D721Med (cell line): ENCODE measurements at regions not wholly inside any gene's neighbourhood (a gene's known extent, or its start where the extent isn't known, plus 50 kb on each side); places are given as distances from the start of the nearest gene placed in this dataset.

ENCODE experiments used
- DNase-seq: peaks from one replicate; pipeline ENCODE4 v3.0.0; 2011; ENCODE audit warnings: low spot score; ENCODE audit not compliant: insufficient read length
- FAIRE-seq: peaks from 2 replicates; lab custom pipeline; 2011; peaks lifted over from hg19 to GRCh38; lab: Jason Lieb, UNC
- TF ChIP-seq, protein P1 (sequence below): IDR thresholded peaks from 2 replicates; pipeline ENCODE4 v1.5.1; 2012; ENCODE audit warnings: mild to moderate bottlenecking, control low read depth; ENCODE audit not compliant: insufficient read depth; ENCODE audit errors: missing control alignments

DNA sequence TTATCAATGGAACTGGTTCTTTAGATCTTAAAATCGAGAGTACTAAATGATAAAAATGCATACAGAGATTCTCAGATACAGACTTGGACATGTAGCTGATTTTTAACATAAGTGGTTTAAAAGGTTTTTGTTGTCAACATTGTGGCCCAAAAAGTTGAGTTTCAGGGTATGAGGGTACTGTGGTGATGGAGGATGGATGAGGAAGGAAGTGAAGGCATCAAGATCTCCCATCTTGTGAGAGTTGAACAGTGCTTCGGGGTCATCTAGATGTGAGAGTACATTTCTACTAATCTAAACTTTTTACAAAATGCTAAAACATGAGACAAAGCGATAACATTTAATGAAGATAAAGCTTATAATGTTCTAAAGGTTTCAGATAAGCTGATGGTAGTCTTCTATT lies 452.6 kb downstream of the PCNX1 start:
- TF ChIP-seq, protein P1, sequence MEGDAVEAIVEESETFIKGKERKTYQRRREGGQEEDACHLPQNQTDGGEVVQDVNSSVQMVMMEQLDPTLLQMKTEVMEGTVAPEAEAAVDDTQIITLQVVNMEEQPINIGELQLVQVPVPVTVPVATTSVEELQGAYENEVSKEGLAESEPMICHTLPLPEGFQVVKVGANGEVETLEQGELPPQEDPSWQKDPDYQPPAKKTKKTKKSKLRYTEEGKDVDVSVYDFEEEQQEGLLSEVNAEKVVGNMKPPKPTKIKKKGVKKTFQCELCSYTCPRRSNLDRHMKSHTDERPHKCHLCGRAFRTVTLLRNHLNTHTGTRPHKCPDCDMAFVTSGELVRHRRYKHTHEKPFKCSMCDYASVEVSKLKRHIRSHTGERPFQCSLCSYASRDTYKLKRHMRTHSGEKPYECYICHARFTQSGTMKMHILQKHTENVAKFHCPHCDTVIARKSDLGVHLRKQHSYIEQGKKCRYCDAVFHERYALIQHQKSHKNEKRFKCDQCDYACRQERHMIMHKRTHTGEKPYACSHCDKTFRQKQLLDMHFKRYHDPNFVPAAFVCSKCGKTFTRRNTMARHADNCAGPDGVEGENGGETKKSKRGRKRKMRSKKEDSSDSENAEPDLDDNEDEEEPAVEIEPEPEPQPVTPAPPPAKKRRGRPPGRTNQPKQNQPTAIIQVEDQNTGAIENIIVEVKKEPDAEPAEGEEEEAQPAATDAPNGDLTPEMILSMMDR, result no peak
- DNase-seq, result no peak
- FAIRE-seq, result no peak

DNA sequence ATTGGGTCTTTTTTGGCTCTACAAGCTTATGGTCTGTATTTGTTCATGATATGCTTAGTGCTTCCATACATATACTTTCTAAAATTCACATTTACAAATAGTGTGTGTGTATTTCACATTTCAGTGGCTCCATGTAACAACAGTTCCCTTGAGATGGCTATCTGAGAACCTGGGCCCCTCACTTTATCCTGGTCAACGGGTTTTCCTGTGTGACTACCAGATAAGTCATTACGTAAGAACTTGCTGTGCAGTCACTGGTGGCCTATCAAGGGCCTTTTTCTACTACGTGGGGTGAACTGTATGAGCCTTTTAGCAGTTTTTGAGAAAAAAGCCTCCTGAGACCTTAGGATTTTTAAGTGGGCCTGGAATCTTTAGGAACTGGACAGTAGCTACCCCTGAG lies 454.1 kb downstream of the PCNX1 start:
- TF ChIP-seq, protein P1, result no peak
- FAIRE-seq (no peak), DNase-seq (no peak)

DNA sequence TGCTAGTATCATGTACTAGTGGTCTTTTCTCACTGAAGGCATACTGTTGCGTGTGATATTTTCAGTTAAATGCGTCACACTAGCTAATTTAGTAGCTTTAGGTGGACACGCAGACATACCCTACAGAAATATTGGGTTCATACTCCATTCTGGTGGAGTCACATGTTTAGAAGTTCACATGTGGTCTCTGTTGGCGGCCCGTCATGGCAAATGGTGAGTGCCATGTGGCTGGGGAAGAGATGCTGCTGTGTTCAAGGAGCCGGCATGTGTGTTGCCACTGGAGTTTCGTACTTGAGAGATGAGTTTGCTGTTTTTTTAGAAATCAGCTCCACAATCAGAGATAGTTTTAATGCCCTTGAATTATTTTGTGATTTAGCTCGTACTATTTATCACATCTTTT lies 454.6 kb downstream of the PCNX1 start:
- TF ChIP-seq, protein P1, result no peak
- DNase-seq (no peak), FAIRE-seq (no peak)

DNA sequence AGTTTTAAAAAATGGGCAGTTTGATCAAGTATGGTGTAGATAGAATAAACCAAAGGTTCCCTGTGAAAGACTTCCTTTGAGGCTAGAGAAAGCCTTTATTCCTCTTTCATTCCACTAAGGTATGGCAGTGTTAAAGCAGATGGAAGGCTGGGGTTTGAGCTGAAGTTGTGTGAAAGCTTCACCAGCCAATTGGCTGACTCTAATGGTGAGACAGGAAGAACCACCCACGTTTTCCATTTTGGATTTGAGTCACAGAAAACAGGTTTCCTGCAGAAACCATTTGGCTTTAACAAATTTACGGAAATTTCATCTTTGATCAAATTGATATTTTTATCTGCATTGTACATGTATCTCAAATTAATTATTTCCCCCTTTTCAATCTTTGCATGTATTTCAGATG lies 455.0 kb downstream of the PCNX1 start:
- DNase-seq (no peak), FAIRE-seq (peak; percentile 25)
- TF ChIP-seq, protein P1, result no peak

DNA sequence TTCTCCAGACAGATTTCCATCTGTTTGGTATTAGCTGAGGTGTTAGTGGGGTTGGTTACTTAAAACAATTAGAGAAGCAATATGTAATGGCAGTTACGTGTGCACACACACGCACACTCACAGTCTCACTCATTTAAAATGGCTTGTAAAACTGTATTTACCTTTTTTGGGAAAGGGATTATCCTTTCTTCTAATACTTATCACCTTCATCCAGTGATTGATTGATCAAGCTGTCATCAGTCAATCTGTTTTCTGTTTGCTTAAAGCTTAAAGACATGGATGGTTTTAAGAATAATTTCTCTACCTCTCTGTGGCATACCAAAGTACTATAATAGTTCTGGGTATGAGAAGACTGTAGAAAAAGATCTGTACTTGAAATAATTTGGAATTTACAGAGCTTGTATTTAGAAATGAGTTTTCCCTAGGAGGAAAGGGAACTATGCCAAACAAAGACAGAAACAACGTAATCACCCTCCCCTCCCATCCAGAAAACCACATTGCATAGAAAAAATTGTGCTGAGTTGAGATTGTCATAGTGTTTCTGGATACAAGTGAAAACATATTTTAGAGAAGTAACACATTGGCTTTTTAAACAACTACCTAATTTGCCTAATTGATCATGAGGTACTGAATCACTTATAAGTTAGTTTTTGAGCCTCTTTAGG lies 455.8 kb downstream of the PCNX1 start:
- FAIRE-seq (peak; percentile 97), DNase-seq (no peak)
- TF ChIP-seq, protein P1, result no peak

DNA sequence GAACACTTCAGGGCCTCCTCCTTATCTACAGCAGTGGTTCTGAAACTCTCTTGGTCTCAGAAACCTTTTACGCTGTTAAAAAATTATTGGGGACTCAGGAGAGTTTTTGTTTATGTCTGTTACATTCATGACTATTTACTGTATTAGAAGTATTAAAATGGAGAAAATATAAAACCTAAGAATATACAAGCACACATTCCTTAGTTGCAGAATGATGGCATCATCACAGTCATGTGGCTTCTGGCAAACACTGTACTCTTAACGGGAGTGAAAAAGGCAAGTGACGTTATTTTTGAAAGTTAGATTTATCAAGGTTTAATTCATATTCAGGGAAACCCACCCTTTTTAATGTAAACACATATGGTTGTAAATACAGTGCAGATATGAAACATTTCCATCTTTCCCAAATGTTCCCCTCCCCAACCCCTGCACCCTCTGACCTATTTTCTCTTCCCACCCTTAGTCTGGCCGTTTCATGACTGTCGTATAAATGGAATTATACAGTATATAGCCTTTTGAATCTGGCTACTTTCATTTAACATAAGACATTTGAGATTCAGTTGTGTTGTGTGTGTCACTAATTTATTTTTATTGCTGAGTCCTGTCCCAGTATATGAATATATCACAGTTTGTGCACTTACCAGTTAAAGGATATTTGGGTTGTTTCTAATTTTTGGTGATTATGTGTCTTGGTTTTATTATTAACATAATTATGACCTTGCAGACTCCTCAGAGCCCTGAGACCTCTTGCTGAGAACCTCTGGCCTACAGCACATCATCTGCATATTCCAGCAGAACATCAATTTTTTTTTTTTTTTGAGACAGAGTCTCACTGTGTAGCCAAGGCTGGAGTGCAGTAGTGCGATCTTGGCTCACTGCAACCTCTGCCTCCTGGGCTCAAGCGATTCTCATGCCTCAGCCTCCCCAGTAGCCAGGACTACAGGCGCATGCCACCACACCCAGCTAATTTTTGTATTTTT lies 457.0 kb downstream of the PCNX1 start:
- no peak for DNase-seq
- FAIRE-seq, result no peak
- TF ChIP-seq, protein P1, result no peak
